Loucy (cell line): ENCODE measurements at regions not wholly inside any gene's neighbourhood (a gene's known extent, or its start where the extent isn't known, plus 50 kb on each side); places are given as distances from the start of the nearest gene placed in this dataset.

Source experiments
- EZH2phosphoT487 ChIP-seq: fragments of 200-600 bp; IDR thresholded peaks from 2 replicates; pipeline ENCODE4 v1.6.1; 2018; ENCODE audit warnings: antibody characterized with exemption, mild to moderate bottlenecking, moderate library complexity, borderline replicate concordance
- TF ChIP-seq, protein P1 (sequence below): fragments of 200-600 bp; sonication (generic); conservative IDR thresholded peaks from 2 replicates; pipeline ENCODE4 v1.5.1; 2014; ENCODE audit warnings: mild to moderate bottlenecking, antibody characterized with exemption, low read length

- TF ChIP-seq, protein P1, sequence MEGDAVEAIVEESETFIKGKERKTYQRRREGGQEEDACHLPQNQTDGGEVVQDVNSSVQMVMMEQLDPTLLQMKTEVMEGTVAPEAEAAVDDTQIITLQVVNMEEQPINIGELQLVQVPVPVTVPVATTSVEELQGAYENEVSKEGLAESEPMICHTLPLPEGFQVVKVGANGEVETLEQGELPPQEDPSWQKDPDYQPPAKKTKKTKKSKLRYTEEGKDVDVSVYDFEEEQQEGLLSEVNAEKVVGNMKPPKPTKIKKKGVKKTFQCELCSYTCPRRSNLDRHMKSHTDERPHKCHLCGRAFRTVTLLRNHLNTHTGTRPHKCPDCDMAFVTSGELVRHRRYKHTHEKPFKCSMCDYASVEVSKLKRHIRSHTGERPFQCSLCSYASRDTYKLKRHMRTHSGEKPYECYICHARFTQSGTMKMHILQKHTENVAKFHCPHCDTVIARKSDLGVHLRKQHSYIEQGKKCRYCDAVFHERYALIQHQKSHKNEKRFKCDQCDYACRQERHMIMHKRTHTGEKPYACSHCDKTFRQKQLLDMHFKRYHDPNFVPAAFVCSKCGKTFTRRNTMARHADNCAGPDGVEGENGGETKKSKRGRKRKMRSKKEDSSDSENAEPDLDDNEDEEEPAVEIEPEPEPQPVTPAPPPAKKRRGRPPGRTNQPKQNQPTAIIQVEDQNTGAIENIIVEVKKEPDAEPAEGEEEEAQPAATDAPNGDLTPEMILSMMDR, result no peak
- TF ChIP-seq EZH2phosphoT487, result no peak
These were observed 1013.7 kb upstream of the GJE1 start for GRCh38 chr6:141118991-141119390.
